ENCODE measurements at regions not wholly inside any gene's neighbourhood (a gene's known extent, or its start where the extent isn't known, plus 50 kb on each side); places are given as distances from the start of the nearest gene placed in this dataset.

DNA sequence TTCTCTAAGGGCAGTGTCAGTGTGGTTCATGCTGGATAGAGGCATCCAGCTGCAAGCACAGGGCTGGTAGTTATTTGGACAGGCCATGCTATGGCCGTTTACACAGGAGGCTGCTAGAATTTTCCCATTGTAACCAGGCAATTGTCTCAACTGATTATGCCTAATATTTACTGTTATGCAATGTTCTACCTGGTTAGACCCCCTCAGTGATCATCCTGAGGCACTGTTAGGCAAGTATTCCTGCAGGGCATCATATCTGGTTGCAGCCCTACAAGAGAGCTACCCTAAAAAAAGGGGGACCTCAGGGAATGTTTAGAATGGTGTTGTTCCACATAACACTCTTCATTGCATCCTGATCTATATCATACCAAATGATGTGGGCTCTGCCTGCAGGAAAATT lies 1124.6 kb downstream of the JRKL start:
- Histone ChIP-seq H3K27me3 (no peaks in the 10 kb centered on the region), H3K36me3 (no peaks in the 10 kb centered on the region), H3K27ac (no peak overlapping the region), H3K4me3 (no peak overlapping the region), H3K9me3 (no peaks in the 10 kb centered on the region), H3K4me1 (no peaks in the 10 kb centered on the region)
- TF ChIP-seq, protein P1, sequence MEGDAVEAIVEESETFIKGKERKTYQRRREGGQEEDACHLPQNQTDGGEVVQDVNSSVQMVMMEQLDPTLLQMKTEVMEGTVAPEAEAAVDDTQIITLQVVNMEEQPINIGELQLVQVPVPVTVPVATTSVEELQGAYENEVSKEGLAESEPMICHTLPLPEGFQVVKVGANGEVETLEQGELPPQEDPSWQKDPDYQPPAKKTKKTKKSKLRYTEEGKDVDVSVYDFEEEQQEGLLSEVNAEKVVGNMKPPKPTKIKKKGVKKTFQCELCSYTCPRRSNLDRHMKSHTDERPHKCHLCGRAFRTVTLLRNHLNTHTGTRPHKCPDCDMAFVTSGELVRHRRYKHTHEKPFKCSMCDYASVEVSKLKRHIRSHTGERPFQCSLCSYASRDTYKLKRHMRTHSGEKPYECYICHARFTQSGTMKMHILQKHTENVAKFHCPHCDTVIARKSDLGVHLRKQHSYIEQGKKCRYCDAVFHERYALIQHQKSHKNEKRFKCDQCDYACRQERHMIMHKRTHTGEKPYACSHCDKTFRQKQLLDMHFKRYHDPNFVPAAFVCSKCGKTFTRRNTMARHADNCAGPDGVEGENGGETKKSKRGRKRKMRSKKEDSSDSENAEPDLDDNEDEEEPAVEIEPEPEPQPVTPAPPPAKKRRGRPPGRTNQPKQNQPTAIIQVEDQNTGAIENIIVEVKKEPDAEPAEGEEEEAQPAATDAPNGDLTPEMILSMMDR (IDR thresholded peaks at IDR 0.05), result no peak
- TF ChIP-seq POLR2A (IDR thresholded peaks at IDR 0.05), result no peak
- DNase-seq, result no peak

DNA sequence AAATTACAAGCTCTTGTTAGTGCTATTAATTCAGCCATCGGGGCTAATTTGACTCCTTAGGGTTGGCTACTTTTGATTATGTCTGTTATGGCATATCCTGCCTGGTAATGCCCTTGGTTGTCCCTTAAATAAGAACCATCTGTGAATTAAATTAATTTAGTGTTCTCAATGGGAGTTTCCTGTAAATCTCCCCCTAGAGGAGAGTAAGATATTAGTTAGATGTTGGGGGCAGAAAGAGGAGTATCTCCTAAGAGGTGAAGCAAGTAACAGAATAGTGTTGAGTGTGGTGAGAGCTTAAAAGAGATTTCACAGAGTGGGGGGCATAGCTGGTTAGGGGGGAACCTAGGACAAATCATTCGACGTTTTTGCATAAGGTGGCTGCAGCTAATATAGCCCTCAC lies 1126.9 kb downstream of the JRKL start:
- peaks cover 0 to 2% (median 0%) of the 10 kb centered on the region in 4 donors for H3K9me3 ChIP-seq
- TF ChIP-seq, protein P1 (IDR thresholded peaks at IDR 0.05), result no peak
- TF ChIP-seq POLR2A (IDR thresholded peaks at IDR 0.05), result no peak
- H3K4me1 ChIP-seq, result no peaks in the 10 kb centered on the region
- no peaks in the 10 kb centered on the region for H3K27me3 ChIP-seq
- no peak overlapping the region for H3K4me3 ChIP-seq
- no peak overlapping the region for H3K27ac ChIP-seq
- no peak for DNase-seq
- H3K36me3 ChIP-seq, result no peaks in the 10 kb centered on the region

DNA sequence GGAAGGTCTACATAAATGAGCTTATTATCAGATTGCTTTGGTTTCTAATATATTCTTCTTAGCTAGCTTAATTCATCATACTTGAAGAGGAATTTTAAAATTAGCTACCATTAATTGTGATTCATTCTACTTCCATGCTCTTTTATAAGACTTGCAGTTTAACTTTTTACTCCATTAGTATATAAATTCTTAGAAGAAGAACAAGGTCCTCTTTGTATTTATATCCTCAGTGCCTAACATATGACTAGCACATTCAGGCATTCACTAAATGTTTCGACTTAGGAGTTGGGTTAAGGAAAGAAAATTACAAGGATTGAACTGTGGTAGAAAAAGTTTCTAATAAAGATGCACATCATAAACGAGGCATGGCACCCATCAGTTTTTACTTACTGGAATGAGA lies 1135.5 kb downstream of the JRKL start:
- no peak for DNase-seq
- Histone ChIP-seq H3K27me3 (no peaks in the 10 kb centered on the region), H3K36me3 (no peaks in the 10 kb centered on the region), H3K27ac (no peak overlapping the region), H3K9me3 (peaks cover 0 to 2% (median 0%) of the 10 kb centered on the region in 4 donors), H3K4me3 (no peak overlapping the region), H3K4me1 (no peaks in the 10 kb centered on the region)
- no peak for TF ChIP-seq POLR2A (IDR thresholded peaks at IDR 0.05)
- TF ChIP-seq, protein P1 (IDR thresholded peaks at IDR 0.05), result no peak

DNA sequence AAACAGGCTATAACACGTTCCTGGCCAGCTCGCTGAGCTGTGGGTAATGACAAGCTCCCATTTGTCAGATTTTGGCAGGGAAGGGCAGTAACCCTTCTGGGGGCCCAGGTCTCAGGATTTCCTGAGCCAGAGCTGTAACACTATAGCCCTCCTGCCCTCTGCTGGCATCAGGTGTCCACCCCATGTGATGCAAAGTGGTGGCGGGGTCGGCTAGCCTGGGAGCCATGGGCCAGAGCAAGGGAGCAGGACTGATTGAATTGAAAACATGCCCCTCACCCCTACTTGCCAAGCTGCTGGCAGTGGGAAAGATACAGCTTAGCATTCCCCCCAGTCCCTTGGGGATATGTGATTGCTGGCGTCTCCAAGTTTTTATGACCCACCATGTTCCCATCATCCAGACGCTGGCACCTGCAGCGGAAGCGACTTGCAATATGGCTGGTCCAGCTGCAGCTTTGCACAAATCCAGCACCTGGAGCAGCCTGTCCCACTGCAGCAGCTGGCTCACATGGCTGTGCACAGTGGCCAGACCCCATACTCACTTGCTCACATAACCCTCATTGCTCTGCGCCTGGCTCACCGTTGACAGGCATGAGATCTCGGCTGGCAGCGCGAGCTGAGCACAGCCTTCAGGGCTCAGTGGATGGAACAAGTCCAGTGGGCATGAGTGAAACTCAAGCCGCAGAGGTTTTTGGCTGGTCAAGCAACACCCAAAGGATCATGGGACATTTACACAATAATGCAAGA lies 1147.8 kb downstream of the JRKL start:
- H3K27me3 ChIP-seq, result no peaks in the 10 kb centered on the region
- H3K27ac ChIP-seq, result no peak overlapping the region
- TF ChIP-seq, protein P1 (IDR thresholded peaks at IDR 0.05), result no peak
- TF ChIP-seq POLR2A (IDR thresholded peaks at IDR 0.05), result no peak
- no peak for DNase-seq
- H3K4me1 ChIP-seq, result no peaks in the 10 kb centered on the region
- H3K36me3 ChIP-seq, result no peaks in the 10 kb centered on the region
- H3K4me3 ChIP-seq, result no peak overlapping the region
- no peaks in the 10 kb centered on the region for H3K9me3 ChIP-seq

DNA sequence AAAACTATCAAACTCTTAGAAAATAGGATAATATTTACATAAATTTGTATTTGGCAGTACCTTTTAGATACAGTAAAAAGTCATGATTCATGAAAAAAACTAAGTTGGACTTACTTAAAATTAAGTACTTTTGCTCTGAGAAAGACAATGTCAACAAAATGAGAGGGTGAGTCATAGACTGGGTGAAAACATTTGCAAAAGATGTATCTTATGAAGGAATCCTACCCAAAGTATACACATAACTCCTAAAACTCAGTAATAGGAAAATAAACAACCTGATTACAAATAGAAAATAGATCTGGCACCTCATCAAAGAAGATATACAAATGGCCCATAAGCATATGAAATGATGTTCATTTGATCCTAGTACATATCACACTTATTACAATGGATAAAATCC lies 1154.6 kb downstream of the JRKL start:
- Histone ChIP-seq H3K4me1 (no peaks in the 10 kb centered on the region), H3K36me3 (no peaks in the 10 kb centered on the region), H3K27ac (no peak overlapping the region), H3K27me3 (no peaks in the 10 kb centered on the region), H3K9me3 (no peaks in the 10 kb centered on the region), H3K4me3 (no peak overlapping the region)
- TF ChIP-seq, protein P1 (IDR thresholded peaks at IDR 0.05), result no peak
- no peak for TF ChIP-seq POLR2A (IDR thresholded peaks at IDR 0.05)
- no peak for DNase-seq

Data from Peyer's patch (tissue), 4 donors.